ENCODE measurements at regions not wholly inside any gene's neighbourhood (a gene's known extent, or its start where the extent isn't known, plus 50 kb on each side); places are given as distances from the start of the nearest gene placed in this dataset.
"Not testable (repeated sequence)": the region's sequence is repeated elsewhere in the genome, so short reads cannot be mapped to it uniquely, and the experiment has no call there.

GRCh38 chr20:30164389-30164788, 1093.1 kb upstream of the DEFB115 start:
- not testable (repeated sequence) for DNase-seq (ENCODE audit: low read depth)

DNA sequence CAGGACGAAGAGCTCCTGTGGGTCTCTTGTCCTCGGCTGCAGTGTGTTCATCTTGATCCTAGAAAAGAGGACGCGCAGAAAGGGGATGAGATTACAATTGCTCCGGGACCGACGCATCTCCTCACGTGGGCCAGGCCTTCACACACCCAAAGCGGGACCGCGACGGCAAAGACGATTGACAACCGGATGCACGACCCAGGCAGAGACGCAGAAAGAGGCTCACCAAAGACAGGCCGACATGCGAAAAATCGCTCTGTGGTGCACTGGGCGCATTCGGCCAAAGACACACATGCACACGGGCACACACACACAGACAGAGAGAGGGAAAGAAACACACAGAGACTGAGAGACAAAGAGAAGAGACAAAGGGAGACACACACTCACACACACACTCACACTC, 1089.9 kb upstream of the DEFB115 start:
- DNase-seq (ENCODE audit: low read depth): no peak

GRCh38 chr20:30168025-30168799, 1089.3 kb upstream of the DEFB115 start:
- DNase-seq (ENCODE audit: low read depth): no peak

DNA sequence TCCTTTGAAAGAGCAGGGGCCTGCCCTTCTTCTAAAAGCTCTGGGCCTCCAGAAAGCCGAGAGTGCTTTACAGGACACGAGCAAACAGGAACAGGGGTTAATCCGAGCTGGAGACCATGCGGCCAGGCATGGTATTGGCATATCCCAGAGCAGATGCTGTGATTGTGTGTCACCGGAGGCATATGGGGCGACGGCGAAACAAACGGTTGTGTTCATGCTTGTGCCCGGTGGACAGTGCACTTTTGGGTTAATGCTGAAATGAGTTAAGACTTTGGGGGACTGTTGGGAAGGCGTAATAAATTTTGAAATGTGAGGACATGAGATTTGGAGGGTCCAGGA, 1088.7 kb upstream of the DEFB115 start:
- DNase-seq (ENCODE audit: low read depth): no peak

- no peak for DNase-seq (ENCODE audit: low read depth)
These were observed 1081.8 kb upstream of the DEFB115 start for GRCh38 chr20:30175681-30176080.

GRCh38 chr20:30183124-30183523, 1074.3 kb upstream of the DEFB115 start:
- DNase-seq (ENCODE audit: low read depth): not testable (repeated sequence)

- DNase-seq (ENCODE audit: low read depth): not testable (repeated sequence)
These were observed 1065.7 kb upstream of the DEFB115 start for GRCh38 chr20:30191785-30192184.

GRCh38 chr20:30234477-30234876, 1023.0 kb upstream of the DEFB115 start:
- DNase-seq (ENCODE audit: low read depth): not testable (repeated sequence)

DNA sequence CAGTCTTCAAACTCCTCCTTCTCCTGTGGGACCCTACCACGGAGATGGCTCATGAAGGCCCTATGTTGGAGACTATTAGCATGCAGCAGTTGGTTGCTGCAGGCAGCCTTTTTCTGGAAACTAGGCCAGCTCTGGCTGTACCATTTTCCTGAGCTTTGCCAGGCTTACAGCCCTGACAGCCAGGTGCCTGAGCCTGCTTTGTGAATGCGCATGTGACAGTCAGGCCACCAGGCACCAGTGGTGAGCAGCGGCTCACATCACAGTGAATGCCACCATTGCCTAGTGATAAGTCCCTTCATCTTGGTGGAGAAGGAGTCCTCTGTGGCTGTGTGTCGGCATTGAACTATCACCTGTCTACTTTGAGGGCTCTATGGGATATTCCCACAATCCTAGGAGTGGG, 982.4 kb upstream of the DEFB115 start:
- not testable (repeated sequence) for DNase-seq (ENCODE audit: low read depth)

GRCh38 chr20:30281584-30282197, 975.8 kb upstream of the DEFB115 start:
- no peak for DNase-seq (ENCODE audit: low read depth)

DNA sequence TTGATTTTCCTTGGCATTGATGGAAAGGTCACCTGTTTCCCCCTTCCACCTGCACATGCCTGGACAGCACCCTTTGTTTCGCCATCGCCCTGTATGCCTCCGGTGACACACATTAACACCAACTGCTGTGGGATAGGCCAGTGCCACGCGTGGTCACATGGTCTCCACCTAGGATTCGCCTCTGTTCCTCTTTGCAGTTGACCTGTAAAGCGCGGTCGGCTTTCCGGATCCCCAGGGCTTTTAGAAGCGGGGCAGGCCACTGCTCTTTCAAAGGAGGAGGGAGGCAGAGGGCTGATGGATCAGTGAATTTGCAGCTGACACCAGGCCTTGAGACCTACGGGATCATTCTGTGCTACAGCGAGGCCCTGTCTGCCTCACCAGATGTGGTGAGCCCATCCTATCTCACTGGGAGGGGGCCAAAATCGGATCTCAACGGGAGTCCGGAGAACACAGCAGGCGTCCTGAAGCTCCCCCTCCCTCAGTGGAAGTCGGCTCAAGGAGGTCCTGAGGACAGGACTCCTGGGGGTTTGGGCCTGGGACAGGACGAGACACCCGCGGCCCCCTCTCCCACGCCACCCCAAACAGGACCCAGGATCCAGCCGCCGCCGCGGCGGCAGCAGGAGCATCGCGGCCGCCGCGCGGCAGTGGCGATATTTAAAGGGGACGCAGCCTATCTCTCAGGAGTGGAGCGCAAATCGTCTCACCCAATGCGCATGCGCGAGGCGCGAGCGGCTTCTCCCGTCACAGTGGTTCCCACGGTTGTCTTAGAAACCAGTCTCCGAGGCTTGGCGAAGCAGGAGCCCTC, 973.8 kb upstream of the DEFB115 start:
- DNase-seq (ENCODE audit: low read depth): peak; percentile 73

DNA sequence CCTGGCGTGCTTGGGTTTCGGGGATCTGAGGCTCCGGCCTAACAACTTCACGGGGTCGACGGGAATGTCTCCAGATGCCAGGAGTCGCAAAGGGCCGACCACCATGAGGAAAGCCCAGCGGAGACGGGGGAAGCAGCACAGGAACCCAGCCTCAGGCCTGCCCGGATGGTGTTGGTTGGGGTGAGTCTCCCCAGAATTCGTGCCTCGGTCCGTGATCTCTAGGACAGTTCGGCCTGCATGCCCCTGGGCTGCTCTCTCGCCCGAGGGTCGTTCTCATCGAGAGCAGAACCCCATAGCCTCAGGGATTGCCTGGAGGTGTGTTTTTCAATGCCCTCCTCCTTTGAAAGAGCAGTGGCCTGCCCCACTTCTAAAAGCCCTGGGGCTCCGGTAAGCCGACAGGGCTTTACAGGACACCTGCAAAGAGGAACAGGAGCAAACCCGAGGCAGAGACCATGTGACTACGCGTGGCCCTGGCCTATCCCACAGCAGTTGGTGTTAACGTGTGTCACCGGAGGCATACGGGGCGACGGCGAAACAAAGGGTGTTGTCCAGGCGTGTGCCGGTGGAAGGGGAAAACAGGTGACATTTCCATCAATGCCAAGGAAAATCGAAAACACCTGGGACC, 973.1 kb upstream of the DEFB115 start:
- peak; percentile 8 for DNase-seq (ENCODE audit: low read depth)

DNA sequence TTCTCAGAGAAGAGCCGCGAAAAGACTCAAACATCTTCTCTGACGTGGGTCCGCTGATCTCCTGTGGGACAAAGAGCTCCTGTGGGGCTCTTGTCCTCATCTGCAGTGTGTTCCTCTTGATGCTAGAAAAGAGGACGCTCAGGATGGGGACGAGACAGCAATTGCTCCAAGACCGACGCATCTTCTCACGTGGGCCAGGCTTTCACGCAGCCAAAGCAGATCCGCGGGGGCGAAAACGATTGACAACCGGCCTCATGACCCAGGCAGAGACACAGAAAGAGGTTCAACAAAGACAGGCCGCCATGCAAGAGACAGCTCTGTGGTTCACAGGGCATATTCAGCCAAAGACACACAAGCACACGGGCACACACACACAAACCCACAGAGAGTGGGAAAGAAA, 971.8 kb upstream of the DEFB115 start:
- no peak for DNase-seq (ENCODE audit: low read depth)

- peak; percentile 40 for DNase-seq (ENCODE audit: low read depth)
These were observed 971.3 kb upstream of the DEFB115 start for GRCh38 chr20:30286157-30286556.

GRCh38 chr20:30287459-30287858, 970.0 kb upstream of the DEFB115 start:
- not testable (repeated sequence) for DNase-seq (ENCODE audit: low read depth)

- DNase-seq (ENCODE audit: low read depth): no peak
These were observed 969.1 kb upstream of the DEFB115 start for GRCh38 chr20:30288346-30288745.

DNA sequence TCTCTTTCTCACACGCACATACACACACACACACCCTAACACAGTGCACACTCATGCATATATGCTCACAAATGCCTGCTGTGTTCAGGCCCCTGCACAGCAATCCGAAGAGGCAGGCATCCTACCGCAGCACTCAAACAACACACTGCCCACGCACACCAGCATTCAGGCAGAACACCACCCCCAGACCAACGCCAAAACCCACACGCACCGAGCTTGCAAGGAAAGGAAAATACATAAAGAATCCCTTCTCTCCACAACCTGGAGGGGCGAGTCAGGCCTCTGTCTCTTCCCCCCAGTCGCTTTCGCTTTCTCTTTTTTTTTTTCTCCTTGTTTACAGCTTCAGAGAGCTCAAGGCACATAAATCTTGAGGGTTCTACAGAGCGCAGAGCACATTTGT, 968.4 kb upstream of the DEFB115 start:
- DNase-seq (ENCODE audit: low read depth): peak; percentile 85

- DNase-seq (ENCODE audit: low read depth): peak; percentile 15
These were observed 967.7 kb upstream of the DEFB115 start for GRCh38 chr20:30289711-30290141.

DNA sequence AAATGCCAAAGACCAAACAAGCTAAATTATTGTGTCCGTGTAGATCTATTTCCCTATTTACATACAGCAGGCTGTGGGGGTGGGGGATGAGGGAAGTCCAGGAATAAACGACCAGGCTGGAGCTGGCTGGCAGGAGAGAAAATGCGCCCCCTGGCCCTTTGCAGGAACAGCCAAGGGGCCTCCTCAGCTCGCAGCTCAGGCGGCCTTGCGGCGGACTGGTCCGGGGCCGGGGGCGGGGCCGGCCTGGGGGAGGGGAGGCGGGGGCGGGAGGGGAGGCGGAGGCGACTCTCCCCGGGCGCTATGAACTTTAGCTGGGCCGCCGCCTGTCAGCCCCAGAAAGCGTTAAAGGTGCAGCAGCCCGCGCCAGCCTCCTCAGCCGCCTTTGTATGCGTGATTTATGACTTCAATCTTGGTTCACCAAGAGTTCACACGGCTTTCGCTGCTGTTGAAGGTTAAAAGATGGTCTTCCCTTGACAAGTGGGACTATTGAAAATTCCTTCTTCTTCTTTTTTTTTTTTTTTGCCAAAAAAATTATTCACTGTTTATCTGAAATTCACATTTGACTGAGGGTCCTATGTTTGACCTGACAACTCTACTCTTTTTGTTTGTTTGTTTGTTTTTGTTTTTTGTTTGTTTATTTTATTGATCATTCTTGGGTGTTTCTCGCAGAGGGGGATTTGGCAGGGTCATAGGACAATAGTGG, 967.0 kb upstream of the DEFB115 start:
- peak; percentile 46 for DNase-seq (ENCODE audit: low read depth)

- DNase-seq (ENCODE audit: low read depth): not testable (repeated sequence)
These were observed 966.4 kb upstream of the DEFB115 start for GRCh38 chr20:30291064-30291379.

DNA sequence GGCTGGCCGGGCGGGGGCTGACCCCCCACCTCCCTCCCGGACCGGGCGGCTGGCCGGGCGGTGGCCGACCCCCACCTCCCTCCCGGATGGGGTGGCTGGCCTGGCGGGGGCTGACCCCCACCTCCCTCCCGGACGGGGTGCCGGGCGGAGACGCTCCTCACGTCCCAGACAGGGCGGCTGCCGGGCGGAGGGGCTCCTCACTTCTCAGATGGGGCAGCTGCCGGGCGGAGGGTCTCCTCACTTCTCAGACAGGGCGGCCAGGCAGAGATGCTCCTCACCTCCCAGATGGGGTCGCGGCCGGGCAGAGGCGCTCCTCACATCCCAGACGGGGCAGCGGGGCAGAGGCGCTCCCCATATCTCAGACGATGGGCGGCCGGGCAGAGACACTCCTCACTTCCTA, 965.8 kb upstream of the DEFB115 start:
- DNase-seq (ENCODE audit: low read depth): not testable (repeated sequence)

- DNase-seq (ENCODE audit: low read depth): not testable (repeated sequence)
These were observed 962.1 kb upstream of the DEFB115 start for GRCh38 chr20:30295396-30295795.
